Thymus (tissue), 11 donors: ENCODE measurements at regions not wholly inside any gene's neighbourhood (a gene's known extent, or its start where the extent isn't known, plus 50 kb on each side); places are given as distances from the start of the nearest gene placed in this dataset.

Source experiments
- DNase-seq, 9 donors: peaks; one replicate each; pipeline ENCODE4 v3.0.0-alpha.2; 2013; ENCODE audit warnings: low spot score in 9 of 9, low read depth in 6 of 9, missing footprints in 1 of 9
- H3K27ac ChIP-seq, 2 donors: one replicate each; pipeline ENCODE4 v1.5.1; 2013; ENCODE audit warnings: control low read depth in 1 of 2, low read depth in 1 of 2, low read length in 1 of 2, mild to moderate bottlenecking in 1 of 2, moderate library complexity in 1 of 2
- H3K27me3 ChIP-seq, 2 donors: one replicate each; pipeline ENCODE4 v1.5.1; 2013; ENCODE audit warnings: low read length in 1 of 2; ENCODE audit not compliant: control insufficient read depth in 2 of 2, insufficient read depth in 1 of 2
- H3K36me3 ChIP-seq, 2 donors: one replicate each; pipeline ENCODE4 v1.5.1; 2013; ENCODE audit warnings: low read length in 1 of 2, mild to moderate bottlenecking in 1 of 2, moderate library complexity in 1 of 2; ENCODE audit not compliant: control insufficient read depth in 2 of 2, insufficient read depth in 2 of 2
- H3K4me1 ChIP-seq, 2 donors: one replicate each; pipeline ENCODE4 v1.5.1; 2013; ENCODE audit warnings: low read length in 2 of 2; ENCODE audit not compliant: control insufficient read depth in 2 of 2, insufficient read depth in 2 of 2
- H3K4me3 ChIP-seq, 2 donors: one replicate each; pipeline ENCODE4 v1.5.1; 2013; ENCODE audit warnings: low read length in 2 of 2, control low read depth in 1 of 2, mild to moderate bottlenecking in 1 of 2
- H3K9me3 ChIP-seq, 2 donors: one replicate each; pipeline ENCODE4 v1.5.1; 2013; ENCODE audit warnings: low read length in 1 of 2, mild to moderate bottlenecking in 1 of 2; ENCODE audit not compliant: control insufficient read depth in 2 of 2, insufficient read depth in 1 of 2
- WGBS: extraction: QIAGEN DNeasy Blood & Tissue Kit; methylation state at CpG from one replicate; pipeline ENCODE4 v1.1.7; 2013; 5-methylcytosine and 5-hydroxymethylcytosine counted together
- donor health status: healthy.

- no peak for DNase-seq
- Histone ChIP-seq H3K27ac (no peak overlapping the region), H3K4me1 (no peaks in the 10 kb centered on the region), H3K9me3 (no peaks in the 10 kb centered on the region), H3K4me3 (no peak overlapping the region), H3K27me3 (no peaks in the 10 kb centered on the region), H3K36me3 (no peaks in the 10 kb centered on the region)
- WGBS = 12% methylated on average over 7 of the region's 7 CpGs
Measured at GRCh38 chrX:20947411-20947912, 426.8 kb upstream of the CNKSR2 start.

GRCh38 chrX:20913760-20914159, 460.5 kb upstream of the CNKSR2 start:
- peak in 1 of 9 donors; percentile 9 for DNase-seq
- H3K36me3 ChIP-seq = no peaks in the 10 kb centered on the region
- no peaks in the 10 kb centered on the region for H3K4me1 ChIP-seq
- 43% methylated on average over 3 of the region's 3 CpGs for WGBS
- no peaks in the 10 kb centered on the region for H3K9me3 ChIP-seq
- no peaks in the 10 kb centered on the region for H3K27me3 ChIP-seq
- no peak overlapping the region for H3K4me3 ChIP-seq
- no peak overlapping the region for H3K27ac ChIP-seq

GRCh38 chrX:20906571-20906970, 467.6 kb upstream of the CNKSR2 start:
- no peaks in the 10 kb centered on the region for H3K4me1 ChIP-seq
- DNase-seq = no peak

GRCh38 chrX:20884565-20884964, 489.7 kb upstream of the CNKSR2 start:
- WGBS = 79% methylated on average over 3 of the region's 3 CpGs
- no peaks in the 10 kb centered on the region for H3K27me3 ChIP-seq
- H3K36me3 ChIP-seq = no peaks in the 10 kb centered on the region
- H3K4me1 ChIP-seq = no peaks in the 10 kb centered on the region
- peaks cover 0 to 6% of the 10 kb centered on the region in 2 donors for H3K9me3 ChIP-seq
- no peak overlapping the region for H3K4me3 ChIP-seq
- no peak for DNase-seq
- no peak overlapping the region for H3K27ac ChIP-seq

More at GRCh38 chrX:20906571-20906970, 467.6 kb upstream of the CNKSR2 start:
- Histone ChIP-seq H3K27me3 (no peaks in the 10 kb centered on the region), H3K4me3 (no peak overlapping the region), H3K9me3 (no peaks in the 10 kb centered on the region), H3K27ac (no peak overlapping the region), H3K36me3 (no peaks in the 10 kb centered on the region)

GRCh38 chrX:20863649-20864048, 510.6 kb upstream of the CNKSR2 start:
- Histone ChIP-seq H3K9me3 (peaks cover 0 to 9% of the 10 kb centered on the region in 2 donors), H3K27me3 (no peaks in the 10 kb centered on the region), H3K27ac (no peak overlapping the region), H3K4me3 (no peak overlapping the region), H3K4me1 (no peaks in the 10 kb centered on the region), H3K36me3 (no peaks in the 10 kb centered on the region)
- no peak for DNase-seq

- no peak for DNase-seq
- WGBS = 86% methylated on average over 3 of the region's 3 CpGs
Measured at GRCh38 chrX:20861113-20861512, 513.1 kb upstream of the CNKSR2 start.

GRCh38 chrX:20857746-20858145, 516.5 kb upstream of the CNKSR2 start:
- DNase-seq = no peak
- Histone ChIP-seq H3K36me3 (no peaks in the 10 kb centered on the region), H3K27ac (no peak overlapping the region), H3K4me1 (no peaks in the 10 kb centered on the region), H3K27me3 (no peaks in the 10 kb centered on the region), H3K4me3 (no peak overlapping the region), H3K9me3 (peaks cover 0 to 9% of the 10 kb centered on the region in 2 donors)
- WGBS = 74% methylated on average over 3 of the region's 3 CpGs

More at GRCh38 chrX:20861113-20861512, 513.1 kb upstream of the CNKSR2 start:
- no peaks in the 10 kb centered on the region for H3K4me1 ChIP-seq
- H3K9me3 ChIP-seq = peaks cover 0 to 9% of the 10 kb centered on the region in 2 donors
- no peaks in the 10 kb centered on the region for H3K36me3 ChIP-seq
- no peaks in the 10 kb centered on the region for H3K27me3 ChIP-seq
- H3K27ac ChIP-seq = no peak overlapping the region
- no peak overlapping the region for H3K4me3 ChIP-seq

- H3K4me3 ChIP-seq = no peak overlapping the region
- WGBS = 78% methylated on average over 3 of the region's 3 CpGs
- peaks cover 0 to 11% of the 10 kb centered on the region in 2 donors for H3K9me3 ChIP-seq
- H3K27me3 ChIP-seq = no peaks in the 10 kb centered on the region
- H3K36me3 ChIP-seq = no peaks in the 10 kb centered on the region
- H3K4me1 ChIP-seq = no peaks in the 10 kb centered on the region
- H3K27ac ChIP-seq = no peak overlapping the region
- DNase-seq = no peak
Measured at GRCh38 chrX:20838477-20838876, 535.7 kb upstream of the CNKSR2 start.

- Histone ChIP-seq H3K36me3 (no peaks in the 10 kb centered on the region), H3K9me3 (no peaks in the 10 kb centered on the region), H3K27ac (no peak overlapping the region), H3K4me1 (no peaks in the 10 kb centered on the region), H3K27me3 (no peaks in the 10 kb centered on the region), H3K4me3 (no peak overlapping the region)
- 56% methylated on average over 5 of the region's 5 CpGs for WGBS
- DNase-seq = no peak
Measured at GRCh38 chrX:20829665-20830491, 544.3 kb upstream of the CNKSR2 start.
